Muscle of leg (tissue), 3 donors: ENCODE measurements at regions not wholly inside any gene's neighbourhood (a gene's known extent, or its start where the extent isn't known, plus 50 kb on each side); places are given as distances from the start of the nearest gene placed in this dataset.

Experiments used
- DNase-seq: peaks from one replicate; pipeline ENCODE4 v3.0.0; 2013
- H3K27ac ChIP-seq: one replicate; pipeline ENCODE4 v1.5.1; 2013; ENCODE audit warnings: mild to moderate bottlenecking, low read length, control low read depth
- H3K27me3 ChIP-seq: one replicate; pipeline ENCODE4 v1.6.1; 2013; ENCODE audit warnings: low read length; ENCODE audit not compliant: control insufficient read depth, insufficient read depth
- H3K36me3 ChIP-seq: one replicate; pipeline ENCODE4 v1.6.1; 2013; ENCODE audit warnings: low read length; ENCODE audit not compliant: control insufficient read depth, insufficient read depth
- H3K4me1 ChIP-seq: one replicate; pipeline ENCODE4 v1.6.1; 2013; ENCODE audit warnings: low read length; ENCODE audit not compliant: control insufficient read depth, insufficient read depth
- H3K4me3 ChIP-seq: one replicate; pipeline ENCODE4 v1.5.1; 2013; ENCODE audit warnings: low read length, control low read depth
- H3K9me3 ChIP-seq: replicated peaks from 2 replicates; pipeline ENCODE4 v1.6.1; 2013; ENCODE audit warnings: low read depth, low read length; ENCODE audit not compliant: control insufficient read depth
- WGBS: methylation state at CpG from one replicate; pipeline ENCODE4 v1.1.5; 2013; ENCODE audit warnings: missing lambda C conversion rate; ENCODE audit not compliant: insufficient coverage; 5-methylcytosine and 5-hydroxymethylcytosine counted together

GRCh38 chr17:53932386-53932785, 109.7 kb downstream of the KIF2B start:
- Histone ChIP-seq H3K27me3 (no peaks in the 10 kb centered on the region), H3K27ac (no peak overlapping the region), H3K36me3 (no peaks in the 10 kb centered on the region), H3K4me1 (no peaks in the 10 kb centered on the region), H3K4me3 (no peak overlapping the region), H3K9me3 (peaks cover 8% of the 10 kb centered on the region)
- DNase-seq, result no peak
- 80% methylated on average over 2 of the region's 2 CpGs for WGBS

- no peak for DNase-seq
- no peaks in the 10 kb centered on the region for H3K4me1 ChIP-seq
- H3K4me3 ChIP-seq, result no peak overlapping the region
- no peaks in the 10 kb centered on the region for H3K27me3 ChIP-seq
- H3K9me3 ChIP-seq, result peaks cover 8% of the 10 kb centered on the region
- no peak overlapping the region for H3K27ac ChIP-seq
- no CpG with 5 or more reads among the region's 2 CpGs for WGBS
- H3K36me3 ChIP-seq, result no peaks in the 10 kb centered on the region
Observed at GRCh38 chr17:53934931-53935330, 112.2 kb downstream of the KIF2B start.

- Histone ChIP-seq H3K27me3 (no peaks in the 10 kb centered on the region), H3K9me3 (no peaks in the 10 kb centered on the region), H3K4me1 (no peaks in the 10 kb centered on the region), H3K4me3 (no peak overlapping the region), H3K27ac (no peak overlapping the region), H3K36me3 (no peaks in the 10 kb centered on the region)
- no peak for DNase-seq
Observed at GRCh38 chr17:53941231-53941630, 118.5 kb downstream of the KIF2B start.

- Histone ChIP-seq H3K9me3 (no peaks in the 10 kb centered on the region), H3K36me3 (no peaks in the 10 kb centered on the region), H3K4me1 (no peaks in the 10 kb centered on the region), H3K27me3 (no peaks in the 10 kb centered on the region), H3K27ac (no peak overlapping the region), H3K4me3 (no peak overlapping the region)
- WGBS, result no CpG with 5 or more reads among the region's 1 CpG
- no peak for DNase-seq
Observed at GRCh38 chr17:53942436-53942835, 119.7 kb downstream of the KIF2B start.

- H3K4me1 ChIP-seq, result no peaks in the 10 kb centered on the region
- H3K27me3 ChIP-seq, result no peaks in the 10 kb centered on the region
- DNase-seq, result no peak
- H3K27ac ChIP-seq, result no peak overlapping the region
- WGBS, result no CpG with 5 or more reads among the region's 2 CpGs
- no peak overlapping the region for H3K4me3 ChIP-seq
- H3K9me3 ChIP-seq, result no peaks in the 10 kb centered on the region
- H3K36me3 ChIP-seq, result no peaks in the 10 kb centered on the region
Observed at GRCh38 chr17:53942898-53943297, 120.2 kb downstream of the KIF2B start.

GRCh38 chr17:53948323-53948722, 125.6 kb downstream of the KIF2B start:
- DNase-seq, result no peak
- Histone ChIP-seq H3K4me3 (no peak overlapping the region), H3K27me3 (no peaks in the 10 kb centered on the region), H3K36me3 (no peaks in the 10 kb centered on the region), H3K4me1 (no peaks in the 10 kb centered on the region), H3K27ac (no peak overlapping the region), H3K9me3 (peaks cover 22% of the 10 kb centered on the region)
- no CpG with 5 or more reads among the region's 1 CpG for WGBS

GRCh38 chr17:53949473-53950090, 126.9 kb downstream of the KIF2B start:
- H3K9me3 ChIP-seq, result peaks cover 22% of the 10 kb centered on the region
- WGBS, result 80% methylated on average over 1 of the region's 9 CpGs
- DNase-seq, result no peak
- no peaks in the 10 kb centered on the region for H3K36me3 ChIP-seq
- H3K4me1 ChIP-seq, result no peaks in the 10 kb centered on the region
- no peak overlapping the region for H3K4me3 ChIP-seq
- no peak overlapping the region for H3K27ac ChIP-seq
- H3K27me3 ChIP-seq, result no peaks in the 10 kb centered on the region

- no peaks in the 10 kb centered on the region for H3K4me1 ChIP-seq
- no peak overlapping the region for H3K27ac ChIP-seq
- H3K27me3 ChIP-seq, result no peaks in the 10 kb centered on the region
- WGBS, result 56% methylated on average over 1 of the region's 5 CpGs
- H3K9me3 ChIP-seq, result peaks cover 24% of the 10 kb centered on the region
- no peak for DNase-seq
- H3K4me3 ChIP-seq, result no peak overlapping the region
- no peaks in the 10 kb centered on the region for H3K36me3 ChIP-seq
Observed at GRCh38 chr17:53950207-53950857, 127.6 kb downstream of the KIF2B start.

- H3K27me3 ChIP-seq, result no peaks in the 10 kb centered on the region
Observed at GRCh38 chr17:53950858-53951250, 128.1 kb downstream of the KIF2B start.

GRCh38 chr17:53971361-53971760, 148.6 kb downstream of the KIF2B start:
- WGBS, result 50% methylated on average over 1 of the region's 1 CpG
- DNase-seq, result no peak
- Histone ChIP-seq H3K27me3 (no peaks in the 10 kb centered on the region), H3K4me1 (no peaks in the 10 kb centered on the region), H3K4me3 (no peak overlapping the region), H3K9me3 (no peaks in the 10 kb centered on the region), H3K36me3 (no peaks in the 10 kb centered on the region), H3K27ac (no peak overlapping the region)

More at GRCh38 chr17:53950858-53951250, 128.1 kb downstream of the KIF2B start:
- no peaks in the 10 kb centered on the region for H3K36me3 ChIP-seq
- DNase-seq, result no peak
- no peak overlapping the region for H3K4me3 ChIP-seq
- no peak overlapping the region for H3K27ac ChIP-seq
- H3K4me1 ChIP-seq, result no peaks in the 10 kb centered on the region
- peaks cover 26% of the 10 kb centered on the region for H3K9me3 ChIP-seq

- 95% methylated on average over 4 of the region's 5 CpGs for WGBS
- DNase-seq, result no peak
- Histone ChIP-seq H3K27ac (no peak overlapping the region), H3K4me1 (no peaks in the 10 kb centered on the region), H3K36me3 (no peaks in the 10 kb centered on the region), H3K9me3 (no peaks in the 10 kb centered on the region), H3K4me3 (no peak overlapping the region), H3K27me3 (no peaks in the 10 kb centered on the region)
Observed at GRCh38 chr17:53979991-53980390, 157.3 kb downstream of the KIF2B start.
